ENCODE measurements at regions not wholly inside any gene's neighbourhood (a gene's known extent, or its start where the extent isn't known, plus 50 kb on each side); places are given as distances from the start of the nearest gene placed in this dataset.
A peak's percentile ranks its signal among the peaks of the same experiment; 100 is the strongest.

- Histone ChIP-seq H3K27me3 (ENCODE audit: control insufficient read depth, insufficient read depth, low read length, poor library complexity, severe bottlenecking) (no peaks in the 10 kb centered on the region), H3K36me3 (ENCODE audit: control insufficient read depth, insufficient read depth, low read length) (no peaks in the 10 kb centered on the region), H3K9ac (ENCODE audit: extremely low read depth, low read length, poor library complexity, severe bottlenecking) (no peak overlapping the region), H3K4me3 (ENCODE audit: low read length) (no peak overlapping the region), H3K9me3 (ENCODE audit: control insufficient read depth, low read length) (peaks cover 6% of the 10 kb centered on the region), H3K27ac (ENCODE audit: low read depth, low read length) (no peak overlapping the region), H3K4me1 (ENCODE audit: control insufficient read depth, insufficient read depth, low read length) (no peaks in the 10 kb centered on the region)
- 98 to 100% methylated on average over 4 to 5 of the region's 6 CpGs for WGBS, 2 experiments (ENCODE audit: insufficient coverage in 1 of 2, insufficient read length in 1 of 2)
- TF ChIP-seq, protein P1, sequence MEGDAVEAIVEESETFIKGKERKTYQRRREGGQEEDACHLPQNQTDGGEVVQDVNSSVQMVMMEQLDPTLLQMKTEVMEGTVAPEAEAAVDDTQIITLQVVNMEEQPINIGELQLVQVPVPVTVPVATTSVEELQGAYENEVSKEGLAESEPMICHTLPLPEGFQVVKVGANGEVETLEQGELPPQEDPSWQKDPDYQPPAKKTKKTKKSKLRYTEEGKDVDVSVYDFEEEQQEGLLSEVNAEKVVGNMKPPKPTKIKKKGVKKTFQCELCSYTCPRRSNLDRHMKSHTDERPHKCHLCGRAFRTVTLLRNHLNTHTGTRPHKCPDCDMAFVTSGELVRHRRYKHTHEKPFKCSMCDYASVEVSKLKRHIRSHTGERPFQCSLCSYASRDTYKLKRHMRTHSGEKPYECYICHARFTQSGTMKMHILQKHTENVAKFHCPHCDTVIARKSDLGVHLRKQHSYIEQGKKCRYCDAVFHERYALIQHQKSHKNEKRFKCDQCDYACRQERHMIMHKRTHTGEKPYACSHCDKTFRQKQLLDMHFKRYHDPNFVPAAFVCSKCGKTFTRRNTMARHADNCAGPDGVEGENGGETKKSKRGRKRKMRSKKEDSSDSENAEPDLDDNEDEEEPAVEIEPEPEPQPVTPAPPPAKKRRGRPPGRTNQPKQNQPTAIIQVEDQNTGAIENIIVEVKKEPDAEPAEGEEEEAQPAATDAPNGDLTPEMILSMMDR (conservative IDR thresholded peaks at IDR 0.05), result no peak
- no peaks in the 10 kb centered on the region for H3K27me3 Mint-ChIP-seq (ENCODE audit: insufficient read depth)
- H3K36me3 Mint-ChIP-seq (ENCODE audit: low read depth), result no peaks in the 10 kb centered on the region
- no peak overlapping the region for H3K4me3 Mint-ChIP-seq
- no peaks in the 10 kb centered on the region for H3K9me3 Mint-ChIP-seq
- peaks cover 3% of the 10 kb centered on the region for H3K4me1 Mint-ChIP-seq
- DNase-seq, result no peak
- H3K27ac Mint-ChIP-seq, result no peak overlapping the region
Measured at GRCh38 chr13:104206450-104207044, 1140.3 kb upstream of the SLC10A2 start.

DNA sequence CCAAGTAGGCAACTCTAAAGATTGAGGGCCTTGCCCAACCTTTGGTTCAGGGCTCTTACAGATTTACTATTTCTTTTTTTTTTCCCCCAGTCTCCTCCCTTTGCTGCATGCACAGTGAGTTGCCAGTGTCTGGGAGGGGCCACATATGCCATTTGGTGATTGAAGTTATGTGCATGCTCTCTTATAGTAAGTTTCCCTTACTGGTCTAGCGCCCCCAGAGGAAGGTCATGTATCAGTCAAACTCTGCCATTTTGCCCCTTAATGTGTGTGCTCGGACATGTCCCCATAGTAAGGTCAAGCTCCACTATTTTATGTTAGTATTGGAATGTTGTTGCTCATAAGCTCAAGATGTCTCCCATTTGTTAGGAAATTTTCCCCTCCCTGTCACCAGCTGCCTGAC is 1138.0 kb upstream of the SLC10A2 start:
- Mint-ChIP-seq H3K4me3 (no peak overlapping the region), H3K27ac (no peak overlapping the region), H3K36me3 (ENCODE audit: low read depth) (no peaks in the 10 kb centered on the region), H3K9me3 (no peaks in the 10 kb centered on the region), H3K4me1 (peaks cover 3% of the 10 kb centered on the region), H3K27me3 (ENCODE audit: insufficient read depth) (no peaks in the 10 kb centered on the region)
- Histone ChIP-seq H3K4me3 (ENCODE audit: low read length) (no peak overlapping the region), H3K9me3 (ENCODE audit: control insufficient read depth, low read length) (no peaks in the 10 kb centered on the region), H3K27ac (ENCODE audit: low read depth, low read length) (no peak overlapping the region), H3K27me3 (ENCODE audit: control insufficient read depth, insufficient read depth, low read length, poor library complexity, severe bottlenecking) (no peaks in the 10 kb centered on the region), H3K9ac (ENCODE audit: extremely low read depth, low read length, poor library complexity, severe bottlenecking) (no peak overlapping the region), H3K36me3 (ENCODE audit: control insufficient read depth, insufficient read depth, low read length) (no peaks in the 10 kb centered on the region), H3K4me1 (ENCODE audit: control insufficient read depth, insufficient read depth, low read length) (no peaks in the 10 kb centered on the region)
- WGBS, 2 experiments (ENCODE audit: insufficient coverage in 1 of 2, insufficient read length in 1 of 2), result 94% methylated on average over 2 of the region's 2 CpGs; no CpG with 5 or more reads in 1 of the 2 experiments
- no peak for DNase-seq
- TF ChIP-seq, protein P1 (conservative IDR thresholded peaks at IDR 0.05), result peak; percentile 39

GRCh38 chr13:104198801-104199200 is 1132.6 kb upstream of the SLC10A2 start:
- Mint-ChIP-seq H3K27ac (no peak overlapping the region), H3K4me1 (no peaks in the 10 kb centered on the region), H3K36me3 (ENCODE audit: low read depth) (peaks cover 2% of the 10 kb centered on the region), H3K4me3 (no peak overlapping the region), H3K27me3 (ENCODE audit: insufficient read depth) (no peaks in the 10 kb centered on the region), H3K9me3 (peaks cover 7% of the 10 kb centered on the region)
- H3K36me3 ChIP-seq (ENCODE audit: control insufficient read depth, insufficient read depth, low read length), result no peaks in the 10 kb centered on the region
- H3K9ac ChIP-seq (ENCODE audit: extremely low read depth, low read length, poor library complexity, severe bottlenecking), result no peak overlapping the region
- H3K27ac ChIP-seq (ENCODE audit: low read depth, low read length), result no peak overlapping the region
- H3K4me3 ChIP-seq (ENCODE audit: low read length), result no peak overlapping the region
- H3K4me1 ChIP-seq (ENCODE audit: control insufficient read depth, insufficient read depth, low read length), result no peaks in the 10 kb centered on the region
- no peak for DNase-seq
- WGBS, 2 experiments (ENCODE audit: insufficient coverage in 1 of 2, insufficient read length in 1 of 2), result 95% methylated on average over 1 of the region's 1 CpG; no CpG with 5 or more reads in 1 of the 2 experiments
- no peaks in the 10 kb centered on the region for H3K9me3 ChIP-seq (ENCODE audit: control insufficient read depth, low read length)
- H3K27me3 ChIP-seq (ENCODE audit: control insufficient read depth, insufficient read depth, low read length, poor library complexity, severe bottlenecking), result no peaks in the 10 kb centered on the region
- TF ChIP-seq, protein P1 (conservative IDR thresholded peaks at IDR 0.05), result no peak

All from endodermal cell (in vitro differentiated cells).